ENCODE measurements at regions not wholly inside any gene's neighbourhood (a gene's known extent, or its start where the extent isn't known, plus 50 kb on each side); places are given as distances from the start of the nearest gene placed in this dataset.
A peak's percentile ranks its signal among the peaks of the same experiment; 100 is the strongest.

- intact Hi-C loops (cut with micrococcal nuclease; ENCODE audit: unreplicated experiment): no loop called here
- Histone ChIP-seq H3K27me3 (ENCODE audit: insufficient read depth, low read depth) (no peaks in the 10 kb centered on the region), H3K4me2 (no peak overlapping the region), H3K27ac (no peak overlapping the region), H3K4me3 (no peak overlapping the region), H4K20me1 (ENCODE audit: insufficient read depth) (no peaks in the 10 kb centered on the region), H3K9me3 (ENCODE audit: insufficient read depth, low read depth) (no peaks in the 10 kb centered on the region), H3K9me2 (ENCODE audit: insufficient read depth) (no peaks in the 10 kb centered on the region), H2AFZ (no peak overlapping the region), H3F3A (ENCODE audit: insufficient read depth, low read depth) (no peaks in the 10 kb centered on the region), H3K36me3 (ENCODE audit: low read depth) (no peaks in the 10 kb centered on the region), H3K79me2 (ENCODE audit: low read depth) (no peaks in the 10 kb centered on the region), H3K4me1 (replicated peaks; ENCODE audit: insufficient read depth) (peaks cover 12% of the 10 kb centered on the region)
- DNase-seq: no peak
- ChIA-PET POLR2A (ENCODE audit: unreplicated experiment) (no interaction called here), CTCF (no interaction called here)
- no TSS peak for BruUV-seq (replicated peaks)
- TF ChIP-seq CTCF (conservative IDR thresholded peaks at IDR 0.05) (no peak), EZH2 (IDR thresholded peaks at IDR 0.05; ENCODE audit: low read depth) (no peak)
Observed at GRCh38 chr20:22525069-22525820, 59.1 kb downstream of the FOXA2 start.

GRCh38 chr20:22524393-22525015, 59.9 kb downstream of the FOXA2 start:
- TF ChIP-seq EZH2 (IDR thresholded peaks at IDR 0.05; ENCODE audit: low read depth) (no peak), CTCF (conservative IDR thresholded peaks at IDR 0.05) (no peak)
- Histone ChIP-seq H3F3A (ENCODE audit: insufficient read depth, low read depth) (no peaks in the 10 kb centered on the region), H3K27ac (no peak overlapping the region), H4K20me1 (ENCODE audit: insufficient read depth) (no peaks in the 10 kb centered on the region), H3K4me1 (replicated peaks; ENCODE audit: insufficient read depth) (peaks cover 12% of the 10 kb centered on the region), H3K36me3 (ENCODE audit: low read depth) (no peaks in the 10 kb centered on the region), H3K79me2 (ENCODE audit: low read depth) (no peaks in the 10 kb centered on the region), H2AFZ (no peak overlapping the region), H3K9me3 (ENCODE audit: insufficient read depth, low read depth) (no peaks in the 10 kb centered on the region), H3K9me2 (ENCODE audit: insufficient read depth) (no peaks in the 10 kb centered on the region), H3K4me2 (no peak overlapping the region), H3K27me3 (ENCODE audit: insufficient read depth, low read depth) (no peaks in the 10 kb centered on the region), H3K4me3 (no peak overlapping the region)
- ChIA-PET CTCF (no interaction called here), POLR2A (ENCODE audit: unreplicated experiment) (no interaction called here)
- intact Hi-C loops (cut with micrococcal nuclease; ENCODE audit: unreplicated experiment): no loop called here
- no TSS peak for BruUV-seq (replicated peaks)
- no peak for DNase-seq

DNA sequence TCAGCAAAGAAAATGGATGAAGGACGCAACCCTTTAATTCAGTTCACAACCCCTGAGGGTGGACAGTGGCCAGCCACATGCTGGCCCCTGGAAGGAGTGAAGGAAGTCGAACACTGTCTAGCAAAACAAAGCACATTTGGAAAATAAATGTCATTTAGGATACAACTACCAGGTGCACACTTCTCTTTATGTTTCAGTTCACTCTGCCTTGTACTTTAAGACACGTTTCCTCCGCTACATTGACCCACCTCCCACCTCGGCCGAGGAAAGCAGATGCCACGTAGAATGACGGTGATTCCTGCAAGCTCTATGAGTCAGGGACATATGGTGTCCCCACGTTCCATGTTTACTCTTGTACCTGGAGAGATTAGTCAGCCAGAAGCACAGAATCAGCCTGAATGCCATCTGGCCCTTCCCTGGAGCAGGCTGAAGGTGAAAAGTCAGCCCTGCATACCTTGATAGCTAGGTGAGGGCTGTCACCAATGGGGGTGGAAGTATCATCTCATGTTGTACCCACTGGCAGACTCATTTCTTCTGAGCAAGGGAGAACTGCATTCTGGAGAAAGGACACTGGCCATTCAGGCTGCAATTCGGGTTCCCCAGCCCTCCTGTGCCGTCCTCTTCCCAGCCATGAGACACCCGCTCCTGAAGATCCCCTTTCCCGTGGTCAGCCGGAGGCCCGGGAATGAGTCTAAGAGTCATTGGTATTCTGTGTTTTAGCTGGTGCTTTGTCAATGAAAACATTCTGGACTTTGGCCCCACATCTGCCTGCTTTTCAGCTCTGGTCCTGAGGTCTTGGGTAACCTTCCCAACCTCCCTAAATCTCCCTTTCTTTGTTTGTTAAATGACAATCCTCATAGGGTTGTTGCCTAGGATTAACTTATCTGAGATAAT, 60.6 kb downstream of the FOXA2 start:
- H3K9me2 ChIP-seq (ENCODE audit: insufficient read depth): no peaks in the 10 kb centered on the region
- peak in 1 of 2 experiments; percentile 55 for DNase-seq
- CTCF ChIA-PET: no interaction called here

More for the DNA sequence above, 60.6 kb downstream of the FOXA2 start:
- peak overlapping the region; percentile 34 for H3K4me2 ChIP-seq
- H3K79me2 ChIP-seq (ENCODE audit: low read depth): no peaks in the 10 kb centered on the region
- no peaks in the 10 kb centered on the region for H3K27me3 ChIP-seq (ENCODE audit: insufficient read depth, low read depth)
- no peak overlapping the region for H3K27ac ChIP-seq
- H4K20me1 ChIP-seq (ENCODE audit: insufficient read depth): no peaks in the 10 kb centered on the region
- H3F3A ChIP-seq (ENCODE audit: insufficient read depth, low read depth): no peaks in the 10 kb centered on the region
- POLR2A ChIA-PET (ENCODE audit: unreplicated experiment): no interaction called here
- TF ChIP-seq EZH2 (IDR thresholded peaks at IDR 0.05; ENCODE audit: low read depth) (no peak), CTCF (conservative IDR thresholded peaks at IDR 0.05) (no peak)
- H3K9me3 ChIP-seq (ENCODE audit: insufficient read depth, low read depth): no peaks in the 10 kb centered on the region
- H3K36me3 ChIP-seq (ENCODE audit: low read depth): no peaks in the 10 kb centered on the region
- BruUV-seq (replicated peaks): no TSS peak
- intact Hi-C loops (cut with micrococcal nuclease; ENCODE audit: unreplicated experiment): no loop called here
- peaks cover 12% of the 10 kb centered on the region for H3K4me1 ChIP-seq (replicated peaks; ENCODE audit: insufficient read depth)
- no peak overlapping the region for H2AFZ ChIP-seq
- H3K4me3 ChIP-seq: no peak overlapping the region
